ENCODE measurements at regions not wholly inside any gene's neighbourhood (a gene's known extent, or its start where the extent isn't known, plus 50 kb on each side); places are given as distances from the start of the nearest gene placed in this dataset.

GRCh38 chr6:134425513-134425912, 107.6 kb upstream of the SGK1 start:
- DNase-seq (ENCODE audit: low spot score, unreplicated experiment), result no peak
- Mint-ChIP-seq H3K36me3 (ENCODE audit: insufficient read depth) (no peaks in the 10 kb centered on the region), H3K27ac (no peak overlapping the region), H3K9me3 (ENCODE audit: low read depth) (peaks cover 3% of the 10 kb centered on the region), H3K27me3 (peaks cover 3% of the 10 kb centered on the region), H3K4me3 (ENCODE audit: low read depth) (no peak overlapping the region), H3K4me1 (ENCODE audit: low read depth) (no peaks in the 10 kb centered on the region)
- no peak for TF ChIP-seq CTCF (IDR thresholded peaks at IDR 0.05; ENCODE audit: unreplicated experiment)

- Mint-ChIP-seq H3K4me3 (ENCODE audit: low read depth) (no peak overlapping the region), H3K27ac (no peak overlapping the region), H3K27me3 (peaks cover 3% of the 10 kb centered on the region), H3K36me3 (ENCODE audit: insufficient read depth) (no peaks in the 10 kb centered on the region), H3K9me3 (ENCODE audit: low read depth) (peaks cover 3% of the 10 kb centered on the region), H3K4me1 (ENCODE audit: low read depth) (no peaks in the 10 kb centered on the region)
- no peak for DNase-seq (ENCODE audit: low spot score, unreplicated experiment)
- no peak for TF ChIP-seq CTCF (IDR thresholded peaks at IDR 0.05; ENCODE audit: unreplicated experiment)
Observed at GRCh38 chr6:134424798-134425170, 106.9 kb upstream of the SGK1 start.

GRCh38 chr6:134424165-134424797, 106.4 kb upstream of the SGK1 start:
- no peak for TF ChIP-seq CTCF (IDR thresholded peaks at IDR 0.05; ENCODE audit: unreplicated experiment)
- no peak overlapping the region for H3K27ac Mint-ChIP-seq
- peaks cover 3% of the 10 kb centered on the region for H3K4me1 Mint-ChIP-seq (ENCODE audit: low read depth)
- H3K27me3 Mint-ChIP-seq, result peaks cover 3% of the 10 kb centered on the region
- H3K4me3 Mint-ChIP-seq (ENCODE audit: low read depth), result no peak overlapping the region
- no peak for DNase-seq (ENCODE audit: low spot score, unreplicated experiment)
- H3K36me3 Mint-ChIP-seq (ENCODE audit: insufficient read depth), result no peaks in the 10 kb centered on the region
- H3K9me3 Mint-ChIP-seq (ENCODE audit: low read depth), result peaks cover 3% of the 10 kb centered on the region

- no peak for TF ChIP-seq CTCF (IDR thresholded peaks at IDR 0.05; ENCODE audit: unreplicated experiment)
- peaks cover 5% of the 10 kb centered on the region for H3K4me1 Mint-ChIP-seq (ENCODE audit: low read depth)
- no peak overlapping the region for H3K4me3 Mint-ChIP-seq (ENCODE audit: low read depth)
- DNase-seq (ENCODE audit: low spot score, unreplicated experiment), result no peak
- H3K27me3 Mint-ChIP-seq, result peaks cover 3% of the 10 kb centered on the region
- H3K27ac Mint-ChIP-seq, result no peak overlapping the region
- no peaks in the 10 kb centered on the region for H3K36me3 Mint-ChIP-seq (ENCODE audit: insufficient read depth)
- peaks cover 3% of the 10 kb centered on the region for H3K9me3 Mint-ChIP-seq (ENCODE audit: low read depth)
Observed at GRCh38 chr6:134422426-134423231, 104.7 kb upstream of the SGK1 start.

GRCh38 chr6:134421501-134421900, 103.6 kb upstream of the SGK1 start:
- no peak for TF ChIP-seq CTCF (IDR thresholded peaks at IDR 0.05; ENCODE audit: unreplicated experiment)
- peaks cover 5% of the 10 kb centered on the region for H3K4me1 Mint-ChIP-seq (ENCODE audit: low read depth)
- H3K4me3 Mint-ChIP-seq (ENCODE audit: low read depth), result no peak overlapping the region
- H3K27me3 Mint-ChIP-seq, result peaks cover under 1% of the 10 kb centered on the region
- H3K27ac Mint-ChIP-seq, result no peak overlapping the region
- DNase-seq (ENCODE audit: low spot score, unreplicated experiment), result no peak
- no peaks in the 10 kb centered on the region for H3K36me3 Mint-ChIP-seq (ENCODE audit: insufficient read depth)
- peaks cover 3% of the 10 kb centered on the region for H3K9me3 Mint-ChIP-seq (ENCODE audit: low read depth)
